Activated naive CD8-positive, alpha-beta T cell treated with anti-CD3 and anti-CD28 coated beads, Interleukin-2, amount 10 ng/mL, durations not matched to agents 7 days and 5 days (primary cell): ENCODE measurements at regions not wholly inside any gene's neighbourhood (a gene's known extent, or its start where the extent isn't known, plus 50 kb on each side); places are given as distances from the start of the nearest gene placed in this dataset.
"Not testable (repeated sequence)": the region's sequence is repeated elsewhere in the genome, so short reads cannot be mapped to it uniquely, and the experiment has no call there.

Experiments used
- ATAC-seq: fragments of 150-1000 bp; cut with Tn5 transposase; one replicate; pipeline ENCODE4 v1.10.0; 2021; ENCODE audit warnings: low read depth, moderate library complexity
- POLR2A ChIA-PET: fragments of 350-600 bp; sonication (Branson Sonifier 250); formaldehyde crosslinking; loops from one replicate; lab custom pipeline; 2021; ENCODE audit warnings: antibody characterized with exemption; lab: Charles Lee
- DNase-seq: peaks from one replicate; pipeline ENCODE4 v3.0.0; 2021
- H3K27ac Mint-ChIP-seq: one replicate; pipeline ENCODE4 v1.8.0; 2022; ENCODE audit warnings: mild to moderate bottlenecking, mixed read lengths
- H3K27me3 Mint-ChIP-seq: one replicate; pipeline ENCODE4 v1.8.0; 2022; ENCODE audit warnings: mild to moderate bottlenecking, moderate library complexity, mixed read lengths
- H3K36me3 Mint-ChIP-seq: one replicate; pipeline ENCODE4 v1.8.0; 2021; ENCODE audit warnings: mild to moderate bottlenecking, mixed read lengths
- H3K4me1 Mint-ChIP-seq: one replicate; pipeline ENCODE4 v1.8.0; 2021; ENCODE audit warnings: mixed read lengths
- H3K4me3 Mint-ChIP-seq: one replicate; pipeline ENCODE4 v1.8.0; 2022; ENCODE audit warnings: mild to moderate bottlenecking, moderate library complexity, mixed read lengths
- H3K9me3 Mint-ChIP-seq: one replicate; pipeline ENCODE4 v1.8.0; 2021; ENCODE audit warnings: mixed read lengths

DNA sequence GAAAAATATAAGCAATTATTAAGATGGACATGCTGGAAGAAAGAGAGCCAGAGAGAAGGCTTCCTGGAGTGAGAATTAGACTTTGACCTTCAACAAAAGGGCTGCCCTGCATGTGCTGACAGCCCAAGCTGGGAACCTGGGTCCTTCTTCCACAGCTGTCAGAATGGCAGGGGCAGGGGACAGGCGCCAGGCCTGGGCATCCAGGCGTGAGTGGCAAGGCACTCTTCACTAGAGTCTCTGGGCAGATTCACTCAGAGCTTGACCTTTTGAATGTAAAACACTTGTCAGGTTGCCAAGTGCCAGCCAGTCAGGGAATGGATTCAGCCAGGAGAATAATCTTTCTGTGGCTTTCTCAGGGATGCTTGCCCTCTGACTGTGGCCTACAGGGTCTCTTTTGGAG, 119.1 kb upstream of the CLINT1 start:
- POLR2A ChIA-PET = no interaction called here
- H3K27ac Mint-ChIP-seq = no peak overlapping the region
- no peak for DNase-seq
- no peaks in the 10 kb centered on the region for H3K9me3 Mint-ChIP-seq
- no peak for ATAC-seq
- H3K4me1 Mint-ChIP-seq = no peaks in the 10 kb centered on the region
- H3K36me3 Mint-ChIP-seq = no peaks in the 10 kb centered on the region
- peaks cover 16% of the 10 kb centered on the region for H3K27me3 Mint-ChIP-seq
- H3K4me3 Mint-ChIP-seq = no peak overlapping the region

DNA sequence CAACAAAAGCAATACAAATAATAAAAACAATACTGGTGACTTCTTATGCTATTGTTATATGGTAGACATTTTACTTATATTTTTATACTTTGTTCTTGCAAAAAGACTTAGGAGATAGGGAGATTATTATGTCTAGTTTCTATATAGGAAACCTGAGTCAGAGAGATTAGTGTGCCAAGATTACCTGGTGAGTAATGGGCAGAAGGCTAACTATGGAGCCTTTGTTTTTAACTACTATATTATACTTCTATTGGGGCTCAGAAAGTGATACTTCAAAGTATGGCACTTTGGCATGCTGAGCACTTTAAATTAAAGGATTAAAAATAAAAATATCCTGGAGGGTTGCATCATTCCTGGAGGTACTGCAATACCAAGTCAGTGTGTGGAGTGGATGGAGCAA, 117.5 kb upstream of the CLINT1 start:
- no peaks in the 10 kb centered on the region for H3K36me3 Mint-ChIP-seq
- H3K4me1 Mint-ChIP-seq = no peaks in the 10 kb centered on the region
- H3K27me3 Mint-ChIP-seq = peaks cover 16% of the 10 kb centered on the region
- POLR2A ChIA-PET = no interaction called here
- H3K4me3 Mint-ChIP-seq = no peak overlapping the region
- H3K27ac Mint-ChIP-seq = no peak overlapping the region
- DNase-seq (no peak), ATAC-seq (no peak)
- no peaks in the 10 kb centered on the region for H3K9me3 Mint-ChIP-seq

DNA sequence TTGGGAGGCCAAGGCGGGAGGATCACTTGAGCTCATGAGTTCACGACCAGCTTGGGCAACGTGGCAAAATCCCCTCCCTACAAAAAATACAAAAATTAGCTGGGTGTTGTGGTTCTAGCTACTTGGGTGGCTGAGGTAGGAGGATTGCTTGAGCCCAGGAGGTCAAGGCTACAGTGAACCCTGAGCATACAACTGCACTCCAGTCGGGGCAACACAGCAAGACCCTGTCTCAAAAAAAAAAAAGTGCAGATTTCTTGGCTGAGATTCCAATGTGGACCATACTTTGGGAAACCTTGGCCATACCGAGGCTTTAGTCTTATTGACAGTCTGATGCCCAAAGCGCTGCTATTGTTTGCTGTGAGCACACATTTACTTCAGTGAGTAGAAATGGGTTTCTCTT, 113.6 kb upstream of the CLINT1 start:
- no peak for ATAC-seq
- POLR2A ChIA-PET = no interaction called here
- Mint-ChIP-seq H3K27ac (no peak overlapping the region), H3K27me3 (peaks cover 11% of the 10 kb centered on the region), H3K36me3 (no peaks in the 10 kb centered on the region), H3K4me3 (no peak overlapping the region), H3K9me3 (no peaks in the 10 kb centered on the region), H3K4me1 (no peaks in the 10 kb centered on the region)
- no peak for DNase-seq

DNA sequence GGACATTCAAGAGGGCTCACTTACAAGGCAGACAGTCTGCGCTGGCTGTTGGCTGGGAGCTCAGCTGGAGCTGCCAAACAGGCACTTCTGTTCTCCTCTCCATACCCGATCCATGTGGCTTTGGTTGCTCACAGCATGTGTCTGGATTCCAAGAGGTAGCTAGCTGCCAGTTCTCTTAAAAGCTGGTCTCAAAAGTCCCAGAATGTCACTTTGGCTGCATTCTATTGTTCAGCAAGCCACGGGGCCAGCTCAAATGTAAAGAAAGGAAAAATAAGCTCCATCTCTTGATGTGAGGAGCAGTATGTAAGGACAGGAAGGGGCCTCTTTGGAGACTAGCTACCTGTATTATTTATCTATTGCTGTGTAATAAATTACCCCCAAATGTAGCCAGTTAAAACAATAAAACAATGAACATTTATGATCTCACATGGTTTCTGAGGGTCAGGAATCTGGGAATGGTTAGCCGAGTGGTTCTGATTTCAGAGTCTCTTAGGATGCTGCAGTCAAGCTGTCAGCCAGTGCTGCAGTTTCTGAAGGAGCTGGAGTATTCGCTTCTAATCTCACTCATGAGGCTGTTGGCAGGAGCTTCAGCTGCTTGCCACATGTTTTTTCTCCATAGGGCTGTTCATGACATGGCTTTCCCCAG, 112.7 kb upstream of the CLINT1 start:
- H3K27ac Mint-ChIP-seq = no peak overlapping the region

DNA sequence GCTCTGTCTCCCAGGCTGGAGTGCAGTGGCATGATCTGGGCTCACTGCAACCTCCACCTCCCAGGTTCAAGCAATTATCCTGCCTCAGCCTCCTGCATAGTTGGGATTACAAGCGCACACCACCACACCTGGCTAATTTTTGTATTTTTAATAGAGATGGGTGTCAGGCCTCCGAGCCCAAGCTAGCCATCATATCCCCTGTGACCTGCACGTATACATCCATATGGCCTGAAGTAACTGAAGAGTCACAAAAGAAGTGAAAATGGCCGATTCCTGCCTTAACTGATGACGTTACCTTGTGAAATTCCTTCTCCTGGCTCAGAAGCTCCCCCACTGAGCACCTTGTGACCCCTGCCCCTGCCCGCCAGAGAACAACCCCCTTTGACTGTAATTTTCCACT, 109.6 kb upstream of the CLINT1 start:
- H3K9me3 Mint-ChIP-seq, H3K4me1 Mint-ChIP-seq, H3K27me3 Mint-ChIP-seq, H3K36me3 Mint-ChIP-seq, ATAC-seq, H3K27ac Mint-ChIP-seq, DNase-seq, H3K4me3 Mint-ChIP-seq, POLR2A ChIA-PET: not testable (repeated sequence)

More for the DNA sequence above, 112.7 kb upstream of the CLINT1 start:
- POLR2A ChIA-PET = no interaction called here
- H3K9me3 Mint-ChIP-seq = no peaks in the 10 kb centered on the region
- no peaks in the 10 kb centered on the region for H3K36me3 Mint-ChIP-seq
- no peaks in the 10 kb centered on the region for H3K4me1 Mint-ChIP-seq
- H3K27me3 Mint-ChIP-seq = peaks cover 11% of the 10 kb centered on the region
- ATAC-seq (no peak), DNase-seq (no peak)
- H3K4me3 Mint-ChIP-seq = no peak overlapping the region

DNA sequence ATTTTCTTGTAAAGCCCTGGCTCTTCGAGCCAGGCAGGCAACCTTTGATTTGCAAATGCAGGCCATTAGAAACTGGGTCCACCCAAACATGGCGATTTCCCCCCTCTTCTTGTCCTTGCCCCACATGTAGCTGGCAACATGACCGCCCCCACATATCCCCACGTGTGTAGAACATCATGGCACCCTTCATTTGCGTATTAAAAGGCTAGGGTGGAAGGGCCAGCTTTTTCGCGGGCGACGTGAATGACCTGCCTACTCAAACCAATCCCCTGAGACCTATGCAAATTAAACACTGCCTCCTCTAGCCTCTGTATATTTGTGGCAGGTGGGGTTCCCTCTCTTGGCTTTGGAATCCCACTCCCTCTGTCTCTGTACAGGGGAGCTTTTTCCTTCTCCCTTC, 107.0 kb upstream of the CLINT1 start:
- Mint-ChIP-seq H3K27ac (no peak overlapping the region), H3K4me1 (no peaks in the 10 kb centered on the region), H3K27me3 (no peaks in the 10 kb centered on the region), H3K36me3 (no peaks in the 10 kb centered on the region), H3K4me3 (no peak overlapping the region), H3K9me3 (no peaks in the 10 kb centered on the region)
- ATAC-seq (no peak), DNase-seq (no peak)
- POLR2A ChIA-PET = no interaction called here

DNA sequence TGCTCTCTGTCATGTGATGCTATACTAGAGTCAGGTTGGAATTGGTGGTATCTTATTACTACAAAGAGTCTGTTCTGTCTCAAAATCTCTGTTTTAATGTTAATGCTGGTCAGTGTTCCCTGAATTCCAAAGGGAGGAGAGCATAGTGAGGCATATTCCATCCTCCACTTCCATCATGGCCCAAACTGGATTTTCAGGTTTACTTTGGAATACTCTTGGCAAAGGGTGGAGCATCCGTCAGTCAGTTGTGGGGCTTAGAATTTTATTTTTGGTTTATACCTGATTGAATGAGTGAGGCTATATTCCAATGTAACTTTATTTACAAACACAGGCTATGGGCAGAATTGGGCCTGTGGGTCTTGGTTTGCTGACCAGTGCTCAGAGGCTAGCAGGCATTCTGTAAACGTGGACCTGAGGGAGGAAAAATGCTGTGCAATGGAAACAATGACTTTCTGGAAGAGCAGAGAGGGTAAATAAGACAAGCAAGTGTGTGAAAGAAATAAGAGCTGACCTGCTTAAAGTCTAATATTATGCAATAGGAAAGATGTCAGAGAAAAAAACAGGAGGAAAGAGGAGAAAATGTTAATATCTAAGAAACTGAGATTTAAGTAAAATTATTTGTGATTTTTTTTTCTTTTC, 106.2 kb upstream of the CLINT1 start:
- no peaks in the 10 kb centered on the region for H3K36me3 Mint-ChIP-seq
- ATAC-seq (no peak), DNase-seq (no peak)
- H3K27me3 Mint-ChIP-seq = peaks cover 4% of the 10 kb centered on the region
- H3K4me1 Mint-ChIP-seq = no peaks in the 10 kb centered on the region
- POLR2A ChIA-PET = no interaction called here
- no peak overlapping the region for H3K27ac Mint-ChIP-seq
- no peak overlapping the region for H3K4me3 Mint-ChIP-seq
- no peaks in the 10 kb centered on the region for H3K9me3 Mint-ChIP-seq

DNA sequence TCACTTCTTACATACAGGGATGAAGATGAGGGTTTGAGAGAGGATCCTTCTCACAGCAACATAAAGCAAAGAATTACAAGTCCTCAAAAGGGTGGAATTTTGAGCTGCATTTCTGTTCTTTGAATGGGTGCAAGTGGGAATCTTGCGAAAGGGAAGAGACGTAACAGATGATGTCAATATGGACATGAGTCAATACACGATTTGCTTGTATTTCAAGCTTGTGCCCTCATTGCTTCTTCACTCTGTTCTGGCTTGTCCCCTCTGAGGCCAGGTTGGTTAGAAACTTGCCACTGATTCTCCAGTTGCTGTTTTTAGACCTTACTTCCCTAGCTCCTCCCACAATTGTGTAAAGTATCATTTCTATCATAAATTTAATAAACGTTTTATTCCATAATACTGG, 104.8 kb upstream of the CLINT1 start:
- ATAC-seq = no peak
- POLR2A ChIA-PET = no interaction called here
- H3K4me1 Mint-ChIP-seq = no peaks in the 10 kb centered on the region
- no peak overlapping the region for H3K27ac Mint-ChIP-seq
- no peaks in the 10 kb centered on the region for H3K36me3 Mint-ChIP-seq
- H3K4me3 Mint-ChIP-seq = no peak overlapping the region
- H3K9me3 Mint-ChIP-seq = no peaks in the 10 kb centered on the region
- peaks cover 8% of the 10 kb centered on the region for H3K27me3 Mint-ChIP-seq
- DNase-seq = no peak

DNA sequence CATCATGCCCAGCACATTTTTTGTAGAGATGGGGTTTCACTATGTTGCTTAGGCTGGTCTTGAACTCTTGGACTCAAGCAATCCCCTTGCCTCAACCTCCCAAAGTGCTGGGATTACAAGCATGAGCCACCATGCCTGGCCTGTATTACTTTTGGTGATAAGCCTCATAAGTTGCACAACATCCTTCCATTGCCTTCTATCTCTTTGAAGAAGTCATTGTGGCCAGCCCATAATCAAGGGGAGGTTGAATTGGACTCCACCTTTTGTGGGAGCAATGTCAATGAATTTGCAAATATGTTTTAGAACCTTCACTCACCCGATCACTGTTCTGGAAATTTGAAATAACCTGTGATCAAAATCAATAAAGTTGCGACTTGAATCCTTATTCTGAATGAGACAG, 104.3 kb upstream of the CLINT1 start:
- no peaks in the 10 kb centered on the region for H3K9me3 Mint-ChIP-seq
- no peak overlapping the region for H3K4me3 Mint-ChIP-seq
- H3K36me3 Mint-ChIP-seq = no peaks in the 10 kb centered on the region
- POLR2A ChIA-PET = no interaction called here
- H3K4me1 Mint-ChIP-seq = no peaks in the 10 kb centered on the region
- no peak overlapping the region for H3K27ac Mint-ChIP-seq
- no peak for ATAC-seq
- peaks cover 8% of the 10 kb centered on the region for H3K27me3 Mint-ChIP-seq
- no peak for DNase-seq

DNA sequence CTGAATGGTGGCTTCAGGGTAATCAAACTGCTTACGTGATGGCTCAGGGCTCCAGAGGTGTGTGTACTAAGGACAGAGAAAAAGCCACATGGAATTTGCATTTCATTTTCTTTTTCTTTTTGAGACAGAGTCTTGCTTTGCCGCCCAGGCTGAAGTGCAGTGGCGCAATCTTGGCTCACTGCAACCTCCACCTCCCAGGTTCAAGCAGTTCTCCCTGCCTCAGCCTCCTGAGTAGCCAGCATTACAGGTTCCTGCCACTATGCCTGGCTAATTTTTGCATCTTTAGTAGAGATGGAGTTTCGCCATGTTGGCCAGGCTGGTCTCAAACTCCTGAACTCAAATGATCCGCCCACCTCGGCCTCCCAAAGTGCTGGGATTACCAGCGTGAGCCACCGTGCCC, 103.7 kb upstream of the CLINT1 start:
- ATAC-seq, POLR2A ChIA-PET, H3K4me3 Mint-ChIP-seq, H3K27me3 Mint-ChIP-seq, H3K4me1 Mint-ChIP-seq, H3K36me3 Mint-ChIP-seq, H3K27ac Mint-ChIP-seq, DNase-seq, H3K9me3 Mint-ChIP-seq: not testable (repeated sequence)

DNA sequence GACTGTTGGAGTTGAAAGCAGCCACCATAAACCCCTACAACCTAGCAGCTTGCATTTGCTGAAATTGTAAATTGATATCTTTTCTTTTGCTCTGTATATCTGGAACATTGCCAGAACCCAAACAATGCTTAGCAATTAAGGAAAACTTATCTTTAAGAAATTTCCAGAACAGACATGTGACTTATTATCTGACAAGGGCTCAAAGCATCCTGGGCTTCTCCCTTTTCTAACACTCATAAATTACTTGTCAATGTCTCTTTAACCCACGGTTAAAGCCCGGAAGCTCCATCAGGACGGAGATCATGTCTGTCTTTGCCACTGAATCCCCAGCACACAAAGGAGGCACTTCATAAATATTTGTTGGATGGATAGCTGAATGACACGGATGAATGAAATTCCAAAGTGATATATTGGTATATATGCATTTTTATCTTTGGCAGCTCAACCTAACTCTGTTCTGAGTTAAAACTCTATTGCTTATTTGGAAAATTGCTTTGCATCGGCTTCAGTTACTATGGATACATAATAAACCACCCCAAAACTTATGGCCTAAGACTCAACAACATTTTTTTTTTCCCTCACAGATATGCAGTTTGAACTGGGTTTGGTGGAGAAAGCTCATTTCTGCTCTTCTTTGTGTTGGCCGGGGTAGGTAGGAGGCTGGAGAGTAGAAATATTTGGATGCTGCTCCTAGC, 103.1 kb upstream of the CLINT1 start:
- Mint-ChIP-seq H3K27me3 (peaks cover 13% of the 10 kb centered on the region), H3K36me3 (no peaks in the 10 kb centered on the region), H3K27ac (no peak overlapping the region), H3K4me3 (no peak overlapping the region), H3K9me3 (no peaks in the 10 kb centered on the region), H3K4me1 (no peaks in the 10 kb centered on the region)
- DNase-seq (no peak), ATAC-seq (no peak)
- POLR2A ChIA-PET = no interaction called here

DNA sequence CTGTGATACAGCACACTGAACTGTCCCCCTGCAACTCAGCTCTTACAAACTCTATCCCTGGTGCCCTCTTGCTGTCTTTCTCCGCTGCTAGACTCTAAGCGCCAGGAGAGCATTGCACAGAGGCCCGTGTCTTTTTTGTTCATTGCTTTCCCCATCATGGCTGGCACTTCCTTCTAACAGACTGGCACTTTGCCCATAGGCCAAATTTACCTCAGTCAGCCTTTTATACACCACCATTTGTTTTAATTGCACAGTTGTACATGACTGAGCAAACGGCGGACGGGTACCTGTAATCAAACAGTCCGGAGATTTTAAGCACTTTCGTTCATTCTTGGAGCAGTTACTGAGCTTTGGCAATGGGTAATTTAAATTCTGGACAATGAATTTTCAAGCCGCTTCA, 102.2 kb upstream of the CLINT1 start:
- Mint-ChIP-seq H3K4me1 (peaks cover 1% of the 10 kb centered on the region), H3K27ac (no peak overlapping the region), H3K4me3 (no peak overlapping the region), H3K36me3 (no peaks in the 10 kb centered on the region), H3K27me3 (peaks cover 15% of the 10 kb centered on the region), H3K9me3 (no peaks in the 10 kb centered on the region)
- no peak for DNase-seq
- POLR2A ChIA-PET = no interaction called here
- no peak for ATAC-seq

DNA sequence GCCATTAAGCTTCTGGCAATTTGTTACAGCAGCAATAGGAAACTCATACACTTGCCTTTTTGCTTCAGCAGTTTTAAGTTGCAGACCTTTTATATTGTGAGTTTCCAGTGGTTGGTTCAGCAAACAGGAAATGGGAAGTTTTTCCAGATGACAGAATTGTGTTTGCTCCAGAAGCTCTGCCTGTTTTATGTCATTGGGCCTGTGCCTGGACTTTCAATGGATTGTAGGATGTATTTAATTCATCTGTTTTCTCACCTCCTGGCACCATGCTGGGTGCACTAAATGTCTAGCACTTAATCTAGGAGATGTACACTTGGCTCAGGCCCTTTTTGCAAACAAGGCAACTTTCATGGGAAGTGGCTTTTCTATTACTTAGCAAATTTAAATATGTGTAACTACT, 100.4 kb upstream of the CLINT1 start:
- Mint-ChIP-seq H3K4me3 (no peak overlapping the region), H3K4me1 (peaks cover 1% of the 10 kb centered on the region), H3K9me3 (no peaks in the 10 kb centered on the region), H3K27ac (no peak overlapping the region), H3K27me3 (peaks cover 23% of the 10 kb centered on the region), H3K36me3 (no peaks in the 10 kb centered on the region)
- ATAC-seq = no peak
- POLR2A ChIA-PET = no interaction called here
- no peak for DNase-seq

DNA sequence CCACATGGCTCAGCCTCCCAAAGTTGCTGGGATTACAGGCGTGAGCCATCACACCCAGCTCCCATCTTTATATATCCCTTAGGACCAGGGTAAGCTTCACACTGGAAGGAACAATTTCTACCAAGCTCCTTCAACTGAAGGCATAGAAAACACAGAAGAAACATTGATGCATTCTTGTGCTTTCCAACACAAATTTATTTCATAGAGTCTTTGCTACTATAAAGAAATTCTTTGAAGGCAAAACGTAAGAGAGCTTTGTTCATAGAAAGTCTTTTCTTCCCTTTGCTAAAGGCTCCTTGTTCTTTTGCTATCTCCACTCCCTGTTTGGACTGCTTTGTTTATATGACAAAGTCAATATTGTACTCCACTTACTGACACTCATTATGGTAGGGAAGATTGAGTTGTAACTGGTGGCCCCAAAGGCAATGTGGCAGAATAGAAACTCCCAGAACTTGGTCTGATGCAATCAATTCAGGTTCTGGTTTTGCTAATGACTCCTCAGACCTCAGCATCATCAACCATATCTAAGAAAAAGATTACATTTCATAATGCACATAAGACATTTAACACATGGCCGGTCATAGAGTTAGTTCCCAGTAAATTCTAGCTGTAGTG, 97.4 kb upstream of the CLINT1 start:
- H3K27me3 Mint-ChIP-seq = peaks cover 27% of the 10 kb centered on the region
- DNase-seq = no peak
- no peaks in the 10 kb centered on the region for H3K36me3 Mint-ChIP-seq
- POLR2A ChIA-PET = no interaction called here
- H3K4me1 Mint-ChIP-seq = peaks cover 1% of the 10 kb centered on the region
- no peaks in the 10 kb centered on the region for H3K9me3 Mint-ChIP-seq
- no peak for ATAC-seq
- H3K27ac Mint-ChIP-seq = no peak overlapping the region
- H3K4me3 Mint-ChIP-seq = no peak overlapping the region
